ENCODE measurements at regions not wholly inside any gene's neighbourhood (a gene's known extent, or its start where the extent isn't known, plus 50 kb on each side); places are given as distances from the start of the nearest gene placed in this dataset.
"Not testable (repeated sequence)": the region's sequence is repeated elsewhere in the genome, so short reads cannot be mapped to it uniquely, and the experiment has no call there.

- Mint-ChIP-seq H3K27ac (ENCODE audit: unreplicated experiment) (no peak overlapping the region), H3K4me3 (no peak overlapping the region), H3K4me1 (peaks cover 4% of the 10 kb centered on the region), H3K27me3 (ENCODE audit: low read depth) (no peaks in the 10 kb centered on the region), H3K9me3 (no peaks in the 10 kb centered on the region), H3K36me3 (ENCODE audit: low read depth) (no peaks in the 10 kb centered on the region)
- TF ChIP-seq CTCF (conservative IDR thresholded peaks at IDR 0.05): peak; percentile 29
- DNase-seq (ENCODE audit: low read depth, low spot score): no peak
These were observed 116.4 kb upstream of the IGSF1 start for GRCh38 chrX:131405497-131405896.

GRCh38 chrX:131424895-131425294 is 119.0 kb upstream of the OR13H1 start:
- Mint-ChIP-seq H3K27ac (ENCODE audit: unreplicated experiment) (no peak overlapping the region), H3K4me1 (no peaks in the 10 kb centered on the region), H3K4me3 (no peak overlapping the region), H3K27me3 (ENCODE audit: low read depth) (no peaks in the 10 kb centered on the region), H3K36me3 (ENCODE audit: low read depth) (peaks cover 3% of the 10 kb centered on the region), H3K9me3 (peaks cover 3% of the 10 kb centered on the region)
- no peak for DNase-seq (ENCODE audit: low read depth, low spot score)
- TF ChIP-seq CTCF (conservative IDR thresholded peaks at IDR 0.05): no peak

- H3K4me3 Mint-ChIP-seq; H3K27ac Mint-ChIP-seq (ENCODE audit: unreplicated experiment); H3K27me3 Mint-ChIP-seq (ENCODE audit: low read depth); DNase-seq (ENCODE audit: low read depth, low spot score); H3K4me1 Mint-ChIP-seq: not testable (repeated sequence)
- Mint-ChIP-seq H3K36me3 (ENCODE audit: low read depth) (peaks cover 17% of the 10 kb centered on the region), H3K9me3 (peaks cover 12% of the 10 kb centered on the region)
These were observed 113.4 kb upstream of the OR13H1 start for GRCh38 chrX:131430465-131430864.

GRCh38 chrX:131441033-131441432 is 102.8 kb upstream of the OR13H1 start:
- Mint-ChIP-seq H3K27ac (ENCODE audit: unreplicated experiment) (no peak overlapping the region), H3K27me3 (ENCODE audit: low read depth) (no peaks in the 10 kb centered on the region), H3K4me3 (no peak overlapping the region), H3K4me1 (peaks cover 6% of the 10 kb centered on the region), H3K9me3 (no peaks in the 10 kb centered on the region), H3K36me3 (ENCODE audit: low read depth) (no peaks in the 10 kb centered on the region)
- no peak for TF ChIP-seq CTCF (conservative IDR thresholded peaks at IDR 0.05)
- no peak for DNase-seq (ENCODE audit: low read depth, low spot score)

- no peak for DNase-seq (ENCODE audit: low read depth, low spot score)
- no peaks in the 10 kb centered on the region for H3K27me3 Mint-ChIP-seq (ENCODE audit: low read depth)
- H3K36me3 Mint-ChIP-seq (ENCODE audit: low read depth): peaks cover 12% of the 10 kb centered on the region
- peaks cover 6% of the 10 kb centered on the region for H3K4me1 Mint-ChIP-seq
- H3K4me3 Mint-ChIP-seq: no peak overlapping the region
- peaks cover 4% of the 10 kb centered on the region for H3K9me3 Mint-ChIP-seq
- no peak for TF ChIP-seq CTCF (conservative IDR thresholded peaks at IDR 0.05)
- no peak overlapping the region for H3K27ac Mint-ChIP-seq (ENCODE audit: unreplicated experiment)
These were observed 97.9 kb upstream of the OR13H1 start for GRCh38 chrX:131445955-131446354.

- Mint-ChIP-seq H3K36me3 (ENCODE audit: low read depth) (peaks cover 40% of the 10 kb centered on the region), H3K9me3 (peaks cover 23% of the 10 kb centered on the region)
- H3K27ac Mint-ChIP-seq (ENCODE audit: unreplicated experiment); H3K4me1 Mint-ChIP-seq; DNase-seq (ENCODE audit: low read depth, low spot score); H3K4me3 Mint-ChIP-seq; H3K27me3 Mint-ChIP-seq (ENCODE audit: low read depth): not testable (repeated sequence)
These were observed 82.0 kb upstream of the OR13H1 start for GRCh38 chrX:131461855-131462254.

- not testable (repeated sequence) for H3K4me1 Mint-ChIP-seq; H3K9me3 Mint-ChIP-seq; DNase-seq (ENCODE audit: low read depth, low spot score); H3K27me3 Mint-ChIP-seq (ENCODE audit: low read depth); H3K4me3 Mint-ChIP-seq; H3K27ac Mint-ChIP-seq (ENCODE audit: unreplicated experiment)
- H3K36me3 Mint-ChIP-seq (ENCODE audit: low read depth): peaks cover 14% of the 10 kb centered on the region
These were observed 70.1 kb upstream of the OR13H1 start for GRCh38 chrX:131473809-131474208.
